Ishikawa (cell line): ENCODE measurements at regions not wholly inside any gene's neighbourhood (a gene's known extent, or its start where the extent isn't known, plus 50 kb on each side); places are given as distances from the start of the nearest gene placed in this dataset.

Experiments
- CEBPB ChIP-seq: IDR thresholded peaks from 2 replicates; pipeline ENCODE4 v1.6.1; 2012
- CREB1 ChIP-seq: IDR thresholded peaks from 2 replicates; pipeline ENCODE4 v1.6.1; 2012; ENCODE audit warnings: low read depth
- EGR1 ChIP-seq: IDR thresholded peaks from 2 replicates; pipeline ENCODE4 v1.6.1; 2012
- EP300 ChIP-seq: IDR thresholded peaks from 2 replicates; pipeline ENCODE4 v1.6.1; 2012; ENCODE audit warnings: borderline replicate concordance
- FOXM1 ChIP-seq: IDR thresholded peaks from 2 replicates; pipeline ENCODE4 v1.6.1; 2012; ENCODE audit warnings: low read depth, borderline replicate concordance
- NFIC ChIP-seq: IDR thresholded peaks from 2 replicates; pipeline ENCODE4 v1.6.1; 2012
- RAD21 ChIP-seq: IDR thresholded peaks from 2 replicates; pipeline ENCODE4 v1.6.1; 2012; ENCODE audit warnings: low read depth
- TAF1 ChIP-seq: IDR thresholded peaks from 2 replicates; pipeline ENCODE4 v1.6.1; 2012; ENCODE audit warnings: low read depth, mild to moderate bottlenecking
- TCF12 ChIP-seq: IDR thresholded peaks from 2 replicates; pipeline ENCODE4 v1.6.1; 2012; ENCODE audit warnings: low read depth
- TEAD4 ChIP-seq: IDR thresholded peaks from 2 replicates; pipeline ENCODE4 v1.6.1; 2012
- YY1 ChIP-seq: IDR thresholded peaks from 2 replicates; pipeline ENCODE4 v1.6.1; 2012; ENCODE audit warnings: low read depth
- ZBTB7A ChIP-seq: IDR thresholded peaks from 2 replicates; pipeline ENCODE4 v1.6.1; 2012; ENCODE audit warnings: low read depth
- TF ChIP-seq, protein P1 (sequence below): IDR thresholded peaks from 2 replicates; pipeline ENCODE4 v1.6.1; 2012
- TF ChIP-seq, protein P2 (sequence below): IDR thresholded peaks from 2 replicates; pipeline ENCODE4 v1.6.1; 2012
- TF ChIP-seq, protein P3 (sequence below): IDR thresholded peaks from 2 replicates; pipeline ENCODE4 v1.6.1; 2012; ENCODE audit warnings: low read depth, mild to moderate bottlenecking

DNA sequence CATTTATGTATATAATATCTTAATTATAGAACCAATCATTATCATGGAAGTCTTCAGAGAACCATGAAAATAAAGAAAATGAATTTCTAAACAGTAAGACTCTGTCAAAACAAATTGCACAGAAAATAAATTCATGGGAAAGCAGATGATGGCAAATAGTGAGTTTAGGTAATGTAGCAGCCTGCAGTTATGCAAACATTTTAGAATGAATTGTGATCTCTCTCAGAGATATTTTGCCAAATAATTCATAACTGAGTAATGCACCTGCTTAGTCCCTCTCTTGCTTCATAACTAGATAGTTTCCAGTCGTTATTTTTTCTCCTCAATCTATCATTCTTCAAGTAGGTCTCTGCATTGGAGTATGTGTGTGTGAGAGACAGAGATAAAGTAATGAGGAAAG lies 492.7 kb upstream of the THBS1 start:
- no peak for TF ChIP-seq TAF1

DNA sequence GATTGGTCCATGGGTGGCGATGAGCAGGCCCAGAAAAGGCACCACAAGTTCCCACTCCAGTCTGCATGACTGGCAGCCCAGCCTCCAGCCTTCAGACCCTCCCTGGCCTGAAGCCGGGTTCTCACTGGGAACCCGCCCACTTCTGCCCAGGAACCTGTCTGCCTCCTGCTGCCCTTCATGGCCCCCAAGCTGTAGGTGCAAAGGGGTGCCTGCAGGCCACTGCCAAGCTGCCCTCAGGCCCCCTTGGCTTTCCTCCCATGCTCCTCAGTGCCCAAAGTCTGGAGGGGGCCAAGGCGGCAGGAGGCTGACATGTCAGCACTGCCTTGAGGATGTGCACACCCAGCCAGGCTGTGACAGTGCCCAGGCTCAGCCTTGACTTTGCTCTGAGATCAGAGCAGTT lies 488.5 kb upstream of the THBS1 start:
- TF ChIP-seq TAF1, result no peak
- no peak for TF ChIP-seq CREB1
- TF ChIP-seq, protein P1, sequence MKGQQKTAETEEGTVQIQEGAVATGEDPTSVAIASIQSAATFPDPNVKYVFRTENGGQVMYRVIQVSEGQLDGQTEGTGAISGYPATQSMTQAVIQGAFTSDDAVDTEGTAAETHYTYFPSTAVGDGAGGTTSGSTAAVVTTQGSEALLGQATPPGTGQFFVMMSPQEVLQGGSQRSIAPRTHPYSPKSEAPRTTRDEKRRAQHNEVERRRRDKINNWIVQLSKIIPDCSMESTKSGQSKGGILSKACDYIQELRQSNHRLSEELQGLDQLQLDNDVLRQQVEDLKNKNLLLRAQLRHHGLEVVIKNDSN, result no peak
- no peak for TF ChIP-seq EP300
- no peak for TF ChIP-seq RAD21
- no peak for TF ChIP-seq TEAD4
- TF ChIP-seq EGR1, result no peak
- TF ChIP-seq TCF12, result no peak
- TF ChIP-seq ZBTB7A, result no peak
- TF ChIP-seq CEBPB, result no peak
- TF ChIP-seq NFIC, result no peak
- TF ChIP-seq, protein P2, sequence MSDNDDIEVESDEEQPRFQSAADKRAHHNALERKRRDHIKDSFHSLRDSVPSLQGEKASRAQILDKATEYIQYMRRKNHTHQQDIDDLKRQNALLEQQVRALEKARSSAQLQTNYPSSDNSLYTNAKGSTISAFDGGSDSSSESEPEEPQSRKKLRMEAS, result no peak
- TF ChIP-seq, protein P3, sequence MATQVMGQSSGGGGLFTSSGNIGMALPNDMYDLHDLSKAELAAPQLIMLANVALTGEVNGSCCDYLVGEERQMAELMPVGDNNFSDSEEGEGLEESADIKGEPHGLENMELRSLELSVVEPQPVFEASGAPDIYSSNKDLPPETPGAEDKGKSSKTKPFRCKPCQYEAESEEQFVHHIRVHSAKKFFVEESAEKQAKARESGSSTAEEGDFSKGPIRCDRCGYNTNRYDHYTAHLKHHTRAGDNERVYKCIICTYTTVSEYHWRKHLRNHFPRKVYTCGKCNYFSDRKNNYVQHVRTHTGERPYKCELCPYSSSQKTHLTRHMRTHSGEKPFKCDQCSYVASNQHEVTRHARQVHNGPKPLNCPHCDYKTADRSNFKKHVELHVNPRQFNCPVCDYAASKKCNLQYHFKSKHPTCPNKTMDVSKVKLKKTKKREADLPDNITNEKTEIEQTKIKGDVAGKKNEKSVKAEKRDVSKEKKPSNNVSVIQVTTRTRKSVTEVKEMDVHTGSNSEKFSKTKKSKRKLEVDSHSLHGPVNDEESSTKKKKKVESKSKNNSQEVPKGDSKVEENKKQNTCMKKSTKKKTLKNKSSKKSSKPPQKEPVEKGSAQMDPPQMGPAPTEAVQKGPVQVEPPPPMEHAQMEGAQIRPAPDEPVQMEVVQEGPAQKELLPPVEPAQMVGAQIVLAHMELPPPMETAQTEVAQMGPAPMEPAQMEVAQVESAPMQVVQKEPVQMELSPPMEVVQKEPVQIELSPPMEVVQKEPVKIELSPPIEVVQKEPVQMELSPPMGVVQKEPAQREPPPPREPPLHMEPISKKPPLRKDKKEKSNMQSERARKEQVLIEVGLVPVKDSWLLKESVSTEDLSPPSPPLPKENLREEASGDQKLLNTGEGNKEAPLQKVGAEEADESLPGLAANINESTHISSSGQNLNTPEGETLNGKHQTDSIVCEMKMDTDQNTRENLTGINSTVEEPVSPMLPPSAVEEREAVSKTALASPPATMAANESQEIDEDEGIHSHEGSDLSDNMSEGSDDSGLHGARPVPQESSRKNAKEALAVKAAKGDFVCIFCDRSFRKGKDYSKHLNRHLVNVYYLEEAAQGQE, result no peak

DNA sequence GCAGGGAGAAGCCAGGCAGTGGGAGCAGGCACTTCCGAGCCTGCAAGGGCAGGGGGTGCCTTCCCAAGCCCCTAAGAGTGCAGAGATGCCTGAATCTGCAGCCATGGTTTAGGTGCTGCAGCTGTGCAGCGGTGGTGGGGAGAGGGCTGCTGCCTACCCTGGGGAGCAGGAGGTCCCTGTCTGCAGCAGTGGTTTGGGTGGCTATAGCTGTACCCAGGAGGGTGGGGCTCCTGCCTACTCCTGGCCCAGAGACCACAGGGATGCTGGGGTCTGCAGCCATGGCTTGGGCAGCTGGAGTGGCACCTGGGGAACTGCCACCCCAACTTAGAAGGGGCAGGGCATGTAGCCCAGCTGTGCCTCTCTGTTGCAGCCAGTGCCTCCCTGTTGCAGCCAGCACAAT lies 488.1 kb upstream of the THBS1 start:
- no peak for TF ChIP-seq TCF12
- no peak for TF ChIP-seq RAD21
- TF ChIP-seq, protein P2, result no peak
- no peak for TF ChIP-seq ZBTB7A
- TF ChIP-seq FOXM1, result no peak
- no peak for TF ChIP-seq EGR1
- no peak for TF ChIP-seq EP300
- no peak for TF ChIP-seq YY1
- no peak for TF ChIP-seq NFIC

DNA sequence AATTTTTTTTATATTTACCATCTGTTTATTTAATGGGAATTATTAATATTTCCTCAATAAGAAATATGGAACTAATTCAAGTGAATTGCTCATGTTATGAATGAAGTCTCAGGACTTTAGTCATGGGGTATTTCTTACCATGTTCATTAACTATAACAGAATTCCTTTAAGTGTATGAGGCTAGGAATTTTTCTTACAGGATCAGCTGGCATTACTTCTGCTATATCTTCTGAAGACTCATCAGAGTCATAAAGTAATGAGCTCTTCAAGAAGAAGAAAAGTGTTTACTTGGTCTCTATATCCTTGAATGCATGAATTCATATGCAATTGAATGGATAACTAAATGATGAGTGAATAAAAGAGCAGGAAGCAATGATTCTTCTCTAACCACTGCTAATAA lies 486.8 kb upstream of the THBS1 start:
- TF ChIP-seq FOXM1, result no peak
- TF ChIP-seq EP300, result no peak
- TF ChIP-seq NFIC, result no peak
- TF ChIP-seq ZBTB7A, result no peak
- TF ChIP-seq, protein P3, result no peak
- TF ChIP-seq, protein P1, result no peak
- no peak for TF ChIP-seq TEAD4
- TF ChIP-seq YY1, result no peak
- no peak for TF ChIP-seq TCF12
- TF ChIP-seq EGR1, result no peak
- TF ChIP-seq CEBPB, result no peak
- TF ChIP-seq TAF1, result no peak
- no peak for TF ChIP-seq CREB1

DNA sequence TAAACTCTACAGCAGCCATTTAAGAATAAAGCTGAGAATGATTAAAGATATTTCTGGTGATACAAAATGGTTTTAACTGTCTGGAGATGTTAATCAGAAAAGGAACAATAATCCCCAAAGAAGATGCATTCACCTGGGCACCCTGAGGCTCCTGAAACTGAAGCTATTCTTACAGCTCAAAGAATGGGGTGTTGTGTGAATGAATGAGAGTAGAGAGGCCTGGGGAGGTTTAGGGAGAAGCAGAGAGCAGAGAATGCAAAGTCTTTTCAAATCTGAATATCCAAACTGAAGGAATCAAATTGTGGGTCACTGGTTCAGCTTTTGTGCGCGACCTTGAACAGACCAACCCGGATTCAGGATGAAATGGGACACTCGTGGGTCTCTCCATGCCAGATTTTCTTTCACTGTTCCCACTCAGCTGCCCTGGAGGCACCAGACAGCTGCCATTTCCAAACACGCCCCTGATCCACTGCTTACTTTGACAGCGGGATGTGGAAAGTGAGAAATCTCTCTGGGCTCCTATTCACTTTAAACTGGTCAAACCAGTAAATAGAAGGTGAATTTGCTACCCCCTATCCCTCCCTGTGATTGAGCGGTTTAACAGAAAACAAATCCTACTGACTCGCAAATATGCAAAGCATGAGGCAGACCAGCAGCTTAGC lies 485.5 kb upstream of the THBS1 start:
- TF ChIP-seq YY1 (no peak), FOXM1 (no peak), EGR1 (no peak), EP300 (no peak), TCF12 (no peak), TAF1 (no peak)
- TF ChIP-seq, protein P3, result no peak
